ENCODE measurements at regions not wholly inside any gene's neighbourhood (a gene's known extent, or its start where the extent isn't known, plus 50 kb on each side); places are given as distances from the start of the nearest gene placed in this dataset.
A peak's percentile ranks its signal among the peaks of the same experiment; 100 is the strongest.

DNA sequence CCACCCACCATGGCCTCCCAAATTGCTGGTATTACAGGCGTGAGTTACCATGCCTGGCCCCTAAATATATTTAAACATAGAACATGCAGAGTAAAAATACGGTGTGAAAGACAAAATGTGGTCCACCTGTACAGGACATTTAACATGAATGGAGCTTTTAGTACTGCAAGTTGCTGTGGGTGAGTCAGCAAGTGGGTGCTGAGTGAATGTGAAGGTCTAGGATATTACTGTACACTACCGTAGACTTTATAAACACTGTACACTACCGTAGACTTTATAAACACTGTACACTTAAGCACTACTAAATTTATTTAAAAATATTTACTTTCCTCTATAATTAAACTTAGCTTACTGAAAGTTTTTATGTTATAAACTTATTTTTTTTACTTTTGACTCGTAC is 317.8 kb downstream of the PRDM9 start:
- no peaks in the 10 kb centered on the region for H3K9me3 ChIP-seq (ENCODE audit: control insufficient read depth in 2 of 3, insufficient read depth in 1 of 3, low read length in 3 of 3)
- no peaks in the 10 kb centered on the region for H3K4me1 ChIP-seq (ENCODE audit: control insufficient read depth in 2 of 3, insufficient read depth in 2 of 3, low read depth in 1 of 3, low read length in 3 of 3)
- no peak overlapping the region for H3K27ac ChIP-seq (ENCODE audit: low read depth in 2 of 2, low read length in 2 of 2)
- no peaks in the 10 kb centered on the region for H3K27me3 ChIP-seq (ENCODE audit: control insufficient read depth, insufficient read depth, low read length)
- no peak overlapping the region for H3K4me3 ChIP-seq (ENCODE audit: low read length in 3 of 3)
- no peak overlapping the region for H3K9ac ChIP-seq (ENCODE audit: low read length in 3 of 3)
- intact Hi-C loops (cut with DNase I) = no loop called here
- no peaks in the 10 kb centered on the region for H3K36me3 ChIP-seq (ENCODE audit: control insufficient read depth in 2 of 3, insufficient read depth in 3 of 3, low read length in 3 of 3)
- FAIRE-seq (peak; percentile 62), DNase-seq (no peak)
- TF ChIP-seq, protein P1, sequence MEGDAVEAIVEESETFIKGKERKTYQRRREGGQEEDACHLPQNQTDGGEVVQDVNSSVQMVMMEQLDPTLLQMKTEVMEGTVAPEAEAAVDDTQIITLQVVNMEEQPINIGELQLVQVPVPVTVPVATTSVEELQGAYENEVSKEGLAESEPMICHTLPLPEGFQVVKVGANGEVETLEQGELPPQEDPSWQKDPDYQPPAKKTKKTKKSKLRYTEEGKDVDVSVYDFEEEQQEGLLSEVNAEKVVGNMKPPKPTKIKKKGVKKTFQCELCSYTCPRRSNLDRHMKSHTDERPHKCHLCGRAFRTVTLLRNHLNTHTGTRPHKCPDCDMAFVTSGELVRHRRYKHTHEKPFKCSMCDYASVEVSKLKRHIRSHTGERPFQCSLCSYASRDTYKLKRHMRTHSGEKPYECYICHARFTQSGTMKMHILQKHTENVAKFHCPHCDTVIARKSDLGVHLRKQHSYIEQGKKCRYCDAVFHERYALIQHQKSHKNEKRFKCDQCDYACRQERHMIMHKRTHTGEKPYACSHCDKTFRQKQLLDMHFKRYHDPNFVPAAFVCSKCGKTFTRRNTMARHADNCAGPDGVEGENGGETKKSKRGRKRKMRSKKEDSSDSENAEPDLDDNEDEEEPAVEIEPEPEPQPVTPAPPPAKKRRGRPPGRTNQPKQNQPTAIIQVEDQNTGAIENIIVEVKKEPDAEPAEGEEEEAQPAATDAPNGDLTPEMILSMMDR (IDR thresholded peaks at IDR 0.05; ENCODE audit: borderline replicate concordance, extremely low read depth, insufficient read depth) = no peak

DNA sequence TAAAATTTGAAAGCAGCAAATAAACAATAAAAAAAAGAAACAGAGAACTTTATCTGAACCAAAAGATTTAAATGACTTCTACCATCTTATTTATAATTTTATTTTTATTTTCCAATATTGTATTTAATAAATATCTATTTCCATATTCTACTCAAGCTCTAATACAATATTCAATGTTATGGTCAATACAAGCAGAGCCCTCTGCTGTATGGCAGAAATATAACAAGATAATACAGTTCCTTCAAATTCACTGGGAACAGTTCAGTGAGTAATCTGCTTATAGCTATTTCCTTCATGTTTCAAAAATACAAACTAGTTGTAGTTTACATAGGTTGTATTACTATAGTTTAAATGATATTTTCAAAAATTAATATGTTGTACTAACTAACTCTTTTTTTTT is 332.7 kb downstream of the PRDM9 start:
- no peaks in the 10 kb centered on the region for H3K4me1 ChIP-seq (ENCODE audit: control insufficient read depth in 2 of 3, insufficient read depth in 2 of 3, low read depth in 1 of 3, low read length in 3 of 3)
- DNase-seq (peak in 1 of 5 donors; percentile 7), FAIRE-seq (no peak)
- H3K27ac ChIP-seq (ENCODE audit: low read depth in 2 of 2, low read length in 2 of 2) = no peak overlapping the region
- intact Hi-C loops (cut with DNase I) = no loop called here
- no peaks in the 10 kb centered on the region for H3K9me3 ChIP-seq (ENCODE audit: control insufficient read depth in 2 of 3, insufficient read depth in 1 of 3, low read length in 3 of 3)
- no peaks in the 10 kb centered on the region for H3K36me3 ChIP-seq (ENCODE audit: control insufficient read depth in 2 of 3, insufficient read depth in 3 of 3, low read length in 3 of 3)
- H3K4me3 ChIP-seq (ENCODE audit: low read length in 3 of 3) = no peak overlapping the region
- H3K27me3 ChIP-seq (ENCODE audit: control insufficient read depth, insufficient read depth, low read length) = no peaks in the 10 kb centered on the region
- TF ChIP-seq, protein P1 (IDR thresholded peaks at IDR 0.05; ENCODE audit: borderline replicate concordance, extremely low read depth, insufficient read depth) = no peak
- no peak overlapping the region for H3K9ac ChIP-seq (ENCODE audit: low read length in 3 of 3)

DNA sequence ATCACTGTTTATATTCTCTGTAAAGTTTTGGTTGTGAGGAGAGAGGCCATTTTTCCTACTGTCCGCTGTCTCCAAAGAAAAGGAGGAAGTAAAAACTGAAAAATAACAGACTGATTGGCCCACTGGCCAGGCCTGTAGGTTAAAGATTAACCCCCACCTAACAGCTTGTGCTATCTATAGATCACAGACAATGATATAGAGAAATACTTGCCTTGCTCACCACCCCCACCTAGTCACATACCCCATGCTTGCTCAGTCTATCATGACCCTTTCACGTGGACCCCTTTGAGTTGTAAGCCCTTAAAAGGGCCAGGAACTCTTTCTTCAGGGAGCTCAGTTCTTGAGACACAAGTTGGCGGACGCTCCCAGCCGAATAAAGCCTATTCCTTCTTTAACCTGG is 357.4 kb downstream of the PRDM9 start:
- intact Hi-C loops (cut with DNase I) = no loop called here
- Histone ChIP-seq H3K9ac (ENCODE audit: low read length in 3 of 3) (no peak overlapping the region), H3K4me1 (ENCODE audit: control insufficient read depth in 2 of 3, insufficient read depth in 2 of 3, low read depth in 1 of 3, low read length in 3 of 3) (no peaks in the 10 kb centered on the region), H3K36me3 (ENCODE audit: control insufficient read depth in 2 of 3, insufficient read depth in 3 of 3, low read length in 3 of 3) (no peaks in the 10 kb centered on the region), H3K9me3 (ENCODE audit: control insufficient read depth in 2 of 3, insufficient read depth in 1 of 3, low read length in 3 of 3) (no peaks in the 10 kb centered on the region), H3K4me3 (ENCODE audit: low read length in 3 of 3) (no peak overlapping the region), H3K27ac (ENCODE audit: low read depth in 2 of 2, low read length in 2 of 2) (no peak overlapping the region), H3K27me3 (ENCODE audit: control insufficient read depth, insufficient read depth, low read length) (no peaks in the 10 kb centered on the region)
- TF ChIP-seq, protein P1 (IDR thresholded peaks at IDR 0.05; ENCODE audit: borderline replicate concordance, extremely low read depth, insufficient read depth) = no peak
- FAIRE-seq (no peak), DNase-seq (no peak)

DNA sequence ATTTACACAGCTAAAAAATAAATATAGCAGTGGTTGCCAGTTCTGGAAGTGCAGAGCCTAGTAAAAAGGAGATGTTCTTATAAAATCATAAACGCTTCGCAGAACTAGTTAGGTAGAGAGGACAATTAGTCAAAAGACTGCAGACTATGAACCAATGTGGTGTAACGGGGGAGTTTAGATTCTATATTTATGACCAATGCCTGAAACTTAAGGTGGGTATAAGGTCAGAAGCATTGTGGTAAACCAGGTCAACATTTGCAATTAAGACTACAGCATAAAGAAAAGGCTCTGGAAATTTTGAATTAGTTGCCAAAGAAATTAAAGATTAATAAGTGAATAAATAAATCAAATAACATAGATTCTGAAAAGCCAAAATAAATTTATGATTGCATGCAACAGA is 370.4 kb downstream of the PRDM9 start:
- intact Hi-C loops (cut with DNase I) = no loop called here
- Histone ChIP-seq H3K4me1 (ENCODE audit: control insufficient read depth in 2 of 3, insufficient read depth in 2 of 3, low read depth in 1 of 3, low read length in 3 of 3) (no peaks in the 10 kb centered on the region), H3K27ac (ENCODE audit: low read depth in 2 of 2, low read length in 2 of 2) (no peak overlapping the region), H3K36me3 (ENCODE audit: control insufficient read depth in 2 of 3, insufficient read depth in 3 of 3, low read length in 3 of 3) (no peaks in the 10 kb centered on the region), H3K27me3 (ENCODE audit: control insufficient read depth, insufficient read depth, low read length) (no peaks in the 10 kb centered on the region), H3K9me3 (ENCODE audit: control insufficient read depth in 2 of 3, insufficient read depth in 1 of 3, low read length in 3 of 3) (no peaks in the 10 kb centered on the region), H3K9ac (ENCODE audit: low read length in 3 of 3) (no peak overlapping the region), H3K4me3 (ENCODE audit: low read length in 3 of 3) (no peak overlapping the region)
- DNase-seq (no peak), FAIRE-seq (no peak)
- TF ChIP-seq, protein P1 (IDR thresholded peaks at IDR 0.05; ENCODE audit: borderline replicate concordance, extremely low read depth, insufficient read depth) = no peak
